ENCODE measurements at regions not wholly inside any gene's neighbourhood (a gene's known extent, or its start where the extent isn't known, plus 50 kb on each side); places are given as distances from the start of the nearest gene placed in this dataset.

GRCh38 chr4:108398316-108398715, 222.1 kb upstream of the RPL34 start:
- DNase-seq (ENCODE audit: extremely low spot score): no peak
- POLR2A ChIA-PET: no interaction called here
- CTCF ChIA-PET: no interaction called here
- TF ChIP-seq ARNT (IDR thresholded peaks at IDR 0.05) (no peak), FOXM1 (IDR thresholded peaks at IDR 0.05; ENCODE audit: borderline replicate concordance) (no peak), ZNF384 (IDR thresholded peaks at IDR 0.05) (no peak), FOXK2 (IDR thresholded peaks at IDR 0.05) (no peak), TARDBP (IDR thresholded peaks at IDR 0.05) (no peak), L3MBTL2 (conservative IDR thresholded peaks at IDR 0.05) (no peak), BHLHE40 (IDR thresholded peaks at IDR 0.05; ENCODE audit: borderline replicate concordance) (no peak), ELF4 (IDR thresholded peaks at IDR 0.05) (no peak), NFRKB (IDR thresholded peaks at IDR 0.05) (no peak)
- TF ChIP-seq, protein P1, sequence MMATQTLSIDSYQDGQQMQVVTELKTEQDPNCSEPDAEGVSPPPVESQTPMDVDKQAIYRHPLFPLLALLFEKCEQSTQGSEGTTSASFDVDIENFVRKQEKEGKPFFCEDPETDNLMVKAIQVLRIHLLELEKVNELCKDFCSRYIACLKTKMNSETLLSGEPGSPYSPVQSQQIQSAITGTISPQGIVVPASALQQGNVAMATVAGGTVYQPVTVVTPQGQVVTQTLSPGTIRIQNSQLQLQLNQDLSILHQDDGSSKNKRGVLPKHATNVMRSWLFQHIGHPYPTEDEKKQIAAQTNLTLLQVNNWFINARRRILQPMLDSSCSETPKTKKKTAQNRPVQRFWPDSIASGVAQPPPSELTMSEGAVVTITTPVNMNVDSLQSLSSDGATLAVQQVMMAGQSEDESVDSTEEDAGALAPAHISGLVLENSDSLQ (IDR thresholded peaks at IDR 0.05): no peak

GRCh38 chr4:108397850-108398249, 222.5 kb upstream of the RPL34 start:
- TF ChIP-seq ARNT (IDR thresholded peaks at IDR 0.05): no peak
- no peak for TF ChIP-seq BHLHE40 (IDR thresholded peaks at IDR 0.05; ENCODE audit: borderline replicate concordance)
- no peak for TF ChIP-seq TARDBP (IDR thresholded peaks at IDR 0.05)
- CTCF ChIA-PET: no interaction called here

GRCh38 chr4:108396900-108397497, 223.4 kb upstream of the RPL34 start:
- ChIA-PET POLR2A (no interaction called here), CTCF (no interaction called here)
- no peak for DNase-seq (ENCODE audit: extremely low spot score)
- TF ChIP-seq SUZ12 (IDR thresholded peaks at IDR 0.05): no peak
- TF ChIP-seq NFRKB (IDR thresholded peaks at IDR 0.05): no peak

More at GRCh38 chr4:108397850-108398249, 222.5 kb upstream of the RPL34 start:
- POLR2A ChIA-PET: no interaction called here
- no peak for DNase-seq (ENCODE audit: extremely low spot score)

DNA sequence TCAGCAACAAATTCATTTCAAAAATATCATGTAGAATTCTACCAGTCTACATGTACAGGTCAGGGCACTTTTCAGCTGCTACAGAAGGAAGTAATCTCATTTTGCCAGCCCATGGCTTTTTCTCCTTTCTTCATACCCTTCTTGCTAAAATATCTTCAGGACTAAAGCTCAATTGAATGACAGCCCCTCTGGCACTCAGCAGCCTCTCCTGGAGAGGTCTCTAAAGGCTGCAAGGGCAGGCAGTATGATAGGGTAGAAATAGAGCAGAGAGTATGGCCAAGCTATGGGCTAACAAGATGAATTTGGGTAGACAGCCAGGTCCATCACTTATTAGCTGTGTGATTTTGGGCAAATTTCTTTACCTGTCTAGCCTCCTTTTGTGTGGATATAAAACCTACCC, 224.6 kb upstream of the RPL34 start:
- ChIA-PET CTCF (no interaction called here), POLR2A (no interaction called here)
- TF ChIP-seq LEF1 (IDR thresholded peaks at IDR 0.05; ENCODE audit: borderline replicate concordance) (no peak), NFRKB (IDR thresholded peaks at IDR 0.05) (no peak), HDGF (IDR thresholded peaks at IDR 0.05; ENCODE audit: borderline replicate concordance) (no peak), ARNT (IDR thresholded peaks at IDR 0.05) (no peak), SP1 (IDR thresholded peaks at IDR 0.05) (no peak), ELF4 (IDR thresholded peaks at IDR 0.05) (no peak), BHLHE40 (IDR thresholded peaks at IDR 0.05; ENCODE audit: borderline replicate concordance) (no peak), ZNF384 (IDR thresholded peaks at IDR 0.05) (no peak), CTBP1 (IDR thresholded peaks at IDR 0.05; ENCODE audit: borderline replicate concordance) (no peak), FOXA1 (IDR thresholded peaks at IDR 0.05) (no peak), SUZ12 (IDR thresholded peaks at IDR 0.05) (no peak), FOXK2 (IDR thresholded peaks at IDR 0.05) (no peak), TARDBP (IDR thresholded peaks at IDR 0.05) (no peak), L3MBTL2 (conservative IDR thresholded peaks at IDR 0.05) (no peak), FOXM1 (IDR thresholded peaks at IDR 0.05; ENCODE audit: borderline replicate concordance) (no peak)
- TF ChIP-seq, protein P1 (IDR thresholded peaks at IDR 0.05): no peak

DNA sequence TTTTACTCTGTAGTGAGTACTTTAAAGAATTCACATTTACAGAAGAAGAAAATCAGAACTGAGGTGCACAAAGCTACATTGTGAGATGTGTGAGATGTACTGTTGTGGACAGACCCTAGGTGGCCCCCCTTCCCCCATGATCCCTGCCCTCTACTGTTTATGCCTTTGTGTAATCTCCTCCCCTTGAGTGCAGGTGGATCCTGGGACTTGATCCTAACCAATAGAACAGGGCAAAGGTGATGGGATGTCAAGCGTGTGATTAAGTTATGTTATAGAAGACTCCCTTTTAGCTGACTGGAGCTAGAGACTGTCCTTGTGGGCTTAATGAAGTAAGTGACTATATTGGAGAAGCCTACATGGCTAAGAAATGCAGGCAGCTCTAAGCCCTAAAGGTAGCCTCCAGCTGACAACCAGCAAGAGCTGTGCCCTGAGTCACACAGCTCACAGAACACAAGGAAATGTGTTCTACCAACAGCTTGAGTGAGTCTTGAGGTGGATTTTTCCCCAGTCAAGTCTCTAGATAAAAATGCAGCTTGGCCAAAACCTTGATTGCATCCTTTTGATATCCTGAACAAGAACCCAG, 225.2 kb upstream of the LEF1 start:
- TF ChIP-seq ELF4 (IDR thresholded peaks at IDR 0.05): no peak
- no peak for TF ChIP-seq NFRKB (IDR thresholded peaks at IDR 0.05)
- TF ChIP-seq ZNF384 (IDR thresholded peaks at IDR 0.05): no peak
- TF ChIP-seq FOXK2 (IDR thresholded peaks at IDR 0.05): no peak
- no peak for DNase-seq (ENCODE audit: extremely low spot score)
- POLR2A ChIA-PET: no interaction called here
- CTCF ChIA-PET: interaction anchor here (0.6 kb wide), 1 partner anchor 121 kb away, joined by 4 read pairs; no protein-coding TSS in a partner anchor

More for the DNA sequence above, 224.6 kb upstream of the RPL34 start:
- DNase-seq (ENCODE audit: extremely low spot score): no peak

- no peak for DNase-seq (ENCODE audit: extremely low spot score)
- ChIA-PET CTCF (no interaction called here), POLR2A (no interaction called here)
- TF ChIP-seq ARNT (IDR thresholded peaks at IDR 0.05): no peak
- TF ChIP-seq TARDBP (IDR thresholded peaks at IDR 0.05): no peak
- no peak for TF ChIP-seq ZNF384 (IDR thresholded peaks at IDR 0.05)
- no peak for TF ChIP-seq FOXM1 (IDR thresholded peaks at IDR 0.05; ENCODE audit: borderline replicate concordance)
- TF ChIP-seq LEF1 (IDR thresholded peaks at IDR 0.05; ENCODE audit: borderline replicate concordance): no peak
- TF ChIP-seq ELF4 (IDR thresholded peaks at IDR 0.05): no peak
- no peak for TF ChIP-seq CTBP1 (IDR thresholded peaks at IDR 0.05; ENCODE audit: borderline replicate concordance)
- no peak for TF ChIP-seq BHLHE40 (IDR thresholded peaks at IDR 0.05; ENCODE audit: borderline replicate concordance)
- no peak for TF ChIP-seq NFRKB (IDR thresholded peaks at IDR 0.05)
- no peak for TF ChIP-seq SP1 (IDR thresholded peaks at IDR 0.05)
- TF ChIP-seq, protein P1 (IDR thresholded peaks at IDR 0.05): no peak
- TF ChIP-seq FOXA1 (IDR thresholded peaks at IDR 0.05): no peak
- TF ChIP-seq L3MBTL2 (conservative IDR thresholded peaks at IDR 0.05): no peak
- no peak for TF ChIP-seq FOXK2 (IDR thresholded peaks at IDR 0.05)
- no peak for TF ChIP-seq SUZ12 (IDR thresholded peaks at IDR 0.05)
- TF ChIP-seq HDGF (IDR thresholded peaks at IDR 0.05; ENCODE audit: borderline replicate concordance): no peak
Measured at GRCh38 chr4:108391701-108392455, 223.1 kb upstream of the LEF1 start.
